ENCODE measurements at regions not wholly inside any gene's neighbourhood (a gene's known extent, or its start where the extent isn't known, plus 50 kb on each side); places are given as distances from the start of the nearest gene placed in this dataset.

DNA sequence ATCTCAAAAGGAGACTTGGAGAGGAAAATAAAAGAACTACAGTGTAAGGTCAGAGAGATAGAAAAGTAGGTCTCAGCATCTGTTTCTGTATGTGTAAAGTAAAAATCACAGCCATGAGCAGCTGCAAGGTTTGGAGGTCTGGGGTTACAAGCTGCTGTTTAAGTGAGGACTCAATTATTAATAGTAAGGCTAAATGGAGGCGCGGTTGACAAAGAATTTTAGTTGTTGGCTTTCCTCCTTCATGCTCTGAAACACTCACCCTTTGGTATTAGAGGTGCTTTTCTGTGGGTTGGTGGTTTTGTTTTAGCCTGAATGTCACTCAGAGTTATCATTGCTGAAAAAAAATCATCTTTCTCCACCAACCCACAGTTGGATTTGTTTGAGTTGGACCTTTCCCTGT, 59.8 kb upstream of the HAO2 start:
- DNase-seq = no peak

- DNase-seq = no peak
Measured at GRCh38 chr1:119310301-119310700, 58.3 kb upstream of the HAO2 start.

- DNase-seq = no peak
Measured at GRCh38 chr1:119312500-119312899, 56.1 kb upstream of the HAO2 start.

- no peak for DNase-seq
Measured at GRCh38 chr1:119314001-119314796, 54.4 kb upstream of the HAO2 start.

- DNase-seq = no peak
Measured at GRCh38 chr1:119316870-119317416, 51.6 kb upstream of the HAO2 start.

DNA sequence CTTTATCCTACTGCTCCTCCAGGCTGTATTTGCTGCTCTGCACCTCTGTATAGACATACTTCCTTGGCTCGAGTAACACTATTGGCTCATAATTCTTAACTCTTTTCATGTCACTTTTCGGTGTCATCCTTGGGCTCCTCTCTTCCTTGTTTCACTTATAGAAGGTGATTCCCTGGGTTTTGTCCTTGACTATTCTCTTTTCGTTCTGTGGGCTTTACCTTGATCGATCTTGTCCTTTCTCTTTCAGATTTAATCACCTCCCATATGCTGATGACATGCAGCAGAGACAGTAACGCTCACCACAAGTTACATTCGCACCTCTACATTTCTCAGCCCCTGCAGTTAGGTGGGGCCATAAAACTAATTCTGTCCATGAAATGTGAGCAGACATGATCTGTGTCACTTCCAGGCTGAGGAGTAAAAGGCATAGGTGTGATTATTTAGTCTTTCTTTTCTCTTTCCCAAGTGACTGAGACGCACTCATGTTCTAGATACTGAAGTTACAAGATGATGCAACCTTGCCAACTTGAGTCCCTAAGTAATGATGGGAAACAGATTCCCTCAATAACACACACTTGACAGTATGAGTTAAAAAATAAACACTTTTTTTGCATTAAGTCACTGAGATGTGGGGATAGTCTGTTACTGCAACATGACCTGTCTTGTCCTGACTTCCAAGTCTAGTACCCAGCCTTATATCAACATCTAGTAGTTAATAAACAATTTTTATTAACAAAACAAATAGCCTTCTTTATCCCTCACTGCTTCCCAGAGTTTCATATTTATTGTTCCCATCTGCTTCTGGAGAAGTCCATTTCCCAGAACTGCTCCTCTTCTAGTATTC, 49.9 kb upstream of the HAO2 start:
- DNase-seq = no peak
